Erythroblast (primary cell): ENCODE measurements at regions not wholly inside any gene's neighbourhood (a gene's known extent, or its start where the extent isn't known, plus 50 kb on each side); places are given as distances from the start of the nearest gene placed in this dataset.

Experiments used
- GATA1 ChIP-seq: IDR thresholded peaks from 2 replicates; pipeline ENCODE4 v1.6.1; 2011; ENCODE audit warnings: low read depth, mild to moderate bottlenecking, control low read depth, low read length, moderate library complexity
- POLR2A ChIP-seq: IDR thresholded peaks from 2 replicates; pipeline ENCODE4 v1.6.1; 2011; ENCODE audit warnings: mild to moderate bottlenecking, low read length

DNA sequence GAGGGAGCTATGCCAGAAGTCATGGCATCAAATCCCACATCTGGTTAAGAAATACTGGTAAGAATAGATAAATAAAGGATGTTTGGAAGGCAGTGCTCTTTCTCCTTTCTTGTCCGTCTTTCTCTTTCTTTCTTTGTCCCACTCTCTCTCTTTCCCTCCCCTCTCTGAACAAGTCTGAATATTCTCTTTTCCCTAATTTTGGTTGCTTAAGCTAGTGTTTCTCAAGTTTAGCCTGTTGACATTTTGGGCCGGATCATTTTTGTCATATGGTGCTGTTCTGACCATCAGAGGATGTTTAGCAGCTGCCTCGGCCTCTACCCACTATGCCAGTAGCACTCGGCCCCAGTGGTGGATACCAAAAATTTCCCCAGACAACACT, 405.3 kb upstream of the C2CD4B start:
- TF ChIP-seq POLR2A (no peak), GATA1 (no peak)
